ENCODE measurements at regions not wholly inside any gene's neighbourhood (a gene's known extent, or its start where the extent isn't known, plus 50 kb on each side); places are given as distances from the start of the nearest gene placed in this dataset.

- Histone ChIP-seq H2AFZ (ENCODE audit: control insufficient read depth, low read length) (no peak overlapping the region), H3K9me3 (ENCODE audit: control insufficient read depth, low read depth, low read length) (no peaks in the 10 kb centered on the region), H3K36me3 (ENCODE audit: control insufficient read depth in 2 of 2, extremely low read depth in 1 of 2, insufficient read depth in 2 of 2, low read length in 2 of 2) (no peaks in the 10 kb centered on the region), H3K9me1 (ENCODE audit: control insufficient read depth, extremely low read depth, insufficient read depth, low read length) (no peaks in the 10 kb centered on the region), H3K27me3 (ENCODE audit: control insufficient read depth, extremely low read depth, insufficient read depth, low read length) (no peaks in the 10 kb centered on the region), H3K9ac (ENCODE audit: control insufficient read depth, extremely low read depth, insufficient read depth, low read length) (no peak overlapping the region), H3K79me2 (ENCODE audit: control insufficient read depth, insufficient read depth, low read length) (no peaks in the 10 kb centered on the region), H4K20me1 (ENCODE audit: control insufficient read depth, extremely low read depth, insufficient read depth, low read length) (no peaks in the 10 kb centered on the region), H3K4me3 (ENCODE audit: control insufficient read depth in 2 of 3, extremely low read depth in 1 of 3, insufficient read depth in 2 of 3, low read depth in 1 of 3, low read length in 3 of 3) (no peak overlapping the region), H3K4me1 (ENCODE audit: control insufficient read depth, extremely low read depth, insufficient read depth, low read length) (peaks cover 9% of the 10 kb centered on the region), H3K27ac (ENCODE audit: control insufficient read depth, insufficient read depth, low read length) (no peak overlapping the region), H3K4me2 (ENCODE audit: control insufficient read depth, extremely low read depth, insufficient read depth, low read depth, low read length) (no peak overlapping the region)
- DNase-seq (ENCODE audit: low read depth, low spot score) (no peak), FAIRE-seq (no peak)
- TF ChIP-seq EZH2 (IDR thresholded peaks at IDR 0.05; ENCODE audit: low read length): no peak
- TF ChIP-seq CTCF (optimal IDR thresholded peaks at IDR 0.05 in 1 of 3, IDR thresholded peaks at IDR 0.05 in 1 of 3, conservative IDR thresholded peaks at IDR 0.05 in 1 of 3; ENCODE audit: extremely low read depth in 1 of 3, insufficient read depth in 2 of 3, low read length in 3 of 3): no peak
- dilution Hi-C loops (cut with MboI; ENCODE audit: extremely low pct_ligation_motif_present, low sequenced_read_pairs): no loop called here
Measured at GRCh38 chr10:88106366-88106765, 242.9 kb downstream of the PTEN start.

DNA sequence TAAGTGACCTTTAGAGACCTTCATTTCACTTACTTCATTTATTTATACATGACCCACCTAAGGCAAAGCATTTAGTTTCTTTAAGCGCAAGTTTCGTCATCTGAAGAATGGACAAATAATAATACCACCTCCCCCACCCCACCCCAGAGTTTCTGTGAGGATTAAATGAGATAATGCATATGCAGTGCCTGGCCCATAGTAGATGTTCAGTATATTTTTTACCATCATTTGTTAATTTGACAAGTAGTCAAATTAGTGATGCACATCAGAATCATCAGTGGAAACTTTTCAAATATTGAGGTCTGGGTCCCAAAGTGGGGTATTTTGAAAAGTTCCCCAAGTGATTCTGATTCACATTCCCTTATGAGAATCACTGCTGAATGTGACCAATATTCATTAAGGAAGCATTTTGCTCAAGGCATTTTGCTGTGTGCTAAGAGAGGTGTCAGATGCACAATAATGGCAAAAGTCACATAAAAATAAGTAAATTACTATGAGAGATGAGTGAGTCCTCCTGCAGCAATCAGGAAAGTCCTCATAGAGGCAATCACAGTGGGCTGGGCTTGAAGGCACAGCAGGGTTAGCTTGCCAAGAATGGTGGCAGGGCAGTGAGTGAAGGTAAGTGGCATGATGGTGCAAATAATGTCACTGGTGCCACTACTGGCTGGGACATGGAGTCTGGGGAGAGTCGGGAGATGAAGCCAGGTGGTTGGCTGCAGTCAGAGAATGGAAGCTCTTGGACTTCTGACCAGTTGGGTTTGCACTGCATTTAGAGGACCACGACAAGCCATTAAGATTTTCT, 244.1 kb downstream of the PTEN start:
- H3K4me2 ChIP-seq (ENCODE audit: control insufficient read depth, extremely low read depth, insufficient read depth, low read depth, low read length): no peak overlapping the region
- no peak for TF ChIP-seq EZH2 (IDR thresholded peaks at IDR 0.05; ENCODE audit: low read length)
- TF ChIP-seq CTCF (optimal IDR thresholded peaks at IDR 0.05 in 1 of 3, IDR thresholded peaks at IDR 0.05 in 1 of 3, conservative IDR thresholded peaks at IDR 0.05 in 1 of 3; ENCODE audit: extremely low read depth in 1 of 3, insufficient read depth in 2 of 3, low read length in 3 of 3): no peak
- dilution Hi-C loops (cut with MboI; ENCODE audit: extremely low pct_ligation_motif_present, low sequenced_read_pairs): no loop called here
- H2AFZ ChIP-seq (ENCODE audit: control insufficient read depth, low read length): no peak overlapping the region
- H3K4me3 ChIP-seq (ENCODE audit: control insufficient read depth in 2 of 3, extremely low read depth in 1 of 3, insufficient read depth in 2 of 3, low read depth in 1 of 3, low read length in 3 of 3): no peak overlapping the region
- no peak for DNase-seq (ENCODE audit: low read depth, low spot score)
- H3K27me3 ChIP-seq (ENCODE audit: control insufficient read depth, extremely low read depth, insufficient read depth, low read length): no peaks in the 10 kb centered on the region
- H3K4me1 ChIP-seq (ENCODE audit: control insufficient read depth, extremely low read depth, insufficient read depth, low read length): peaks cover 9% of the 10 kb centered on the region
- no peaks in the 10 kb centered on the region for H3K36me3 ChIP-seq (ENCODE audit: control insufficient read depth in 2 of 2, extremely low read depth in 1 of 2, insufficient read depth in 2 of 2, low read length in 2 of 2)
- no peak for FAIRE-seq
- no peak overlapping the region for H3K27ac ChIP-seq (ENCODE audit: control insufficient read depth, insufficient read depth, low read length)
- H3K9me1 ChIP-seq (ENCODE audit: control insufficient read depth, extremely low read depth, insufficient read depth, low read length): no peaks in the 10 kb centered on the region
- no peaks in the 10 kb centered on the region for H3K79me2 ChIP-seq (ENCODE audit: control insufficient read depth, insufficient read depth, low read length)
- H4K20me1 ChIP-seq (ENCODE audit: control insufficient read depth, extremely low read depth, insufficient read depth, low read length): no peaks in the 10 kb centered on the region
- no peaks in the 10 kb centered on the region for H3K9me3 ChIP-seq (ENCODE audit: control insufficient read depth, low read depth, low read length)
- no peak overlapping the region for H3K9ac ChIP-seq (ENCODE audit: control insufficient read depth, extremely low read depth, insufficient read depth, low read length)
